SH-SY5Y (cell line): ENCODE measurements at regions not wholly inside any gene's neighbourhood (a gene's known extent, or its start where the extent isn't known, plus 50 kb on each side); places are given as distances from the start of the nearest gene placed in this dataset.

Source experiments
- GATA2 ChIP-seq: IDR thresholded peaks from 2 replicates; pipeline ENCODE4 v1.6.1; 2011; ENCODE audit warnings: mild to moderate bottlenecking, low read depth, low read length
- GATA3 ChIP-seq: IDR thresholded peaks from 2 replicates; pipeline ENCODE4 v1.6.1; 2011; ENCODE audit warnings: low read depth, mild to moderate bottlenecking, low read length, moderate library complexity

GRCh38 chr11:90629229-90629806, 406.5 kb upstream of the CHORDC1 start:
- TF ChIP-seq GATA2 (no peak), GATA3 (no peak)
